Astrocyte of the spinal cord (primary cell): ENCODE measurements at regions not wholly inside any gene's neighbourhood (a gene's known extent, or its start where the extent isn't known, plus 50 kb on each side); places are given as distances from the start of the nearest gene placed in this dataset.
"Not testable (repeated sequence)": the region's sequence is repeated elsewhere in the genome, so short reads cannot be mapped to it uniquely, and the experiment has no call there.

Experiments
- DNase-seq: peaks from one replicate; pipeline ENCODE4 v3.0.0; 2011; ENCODE audit warnings: low read depth, low spot score
- H3K4me3 ChIP-seq: 2 replicates; pipeline ENCODE4 v1.5.1; 2011; ENCODE audit warnings: low read depth, mild to moderate bottlenecking, low read length, moderate library complexity
- in situ Hi-C: cut with HindIII; loops from 2 replicates; pipeline ENCODE4 v1.10.0; 2017; ENCODE audit warnings: low sequenced_read_pairs
- TF ChIP-seq, protein P1 (sequence below): IDR thresholded peaks from 2 replicates; pipeline ENCODE4 v1.5.1; 2012; ENCODE audit warnings: low read depth, mild to moderate bottlenecking, low read length, inconsistent platforms

DNA sequence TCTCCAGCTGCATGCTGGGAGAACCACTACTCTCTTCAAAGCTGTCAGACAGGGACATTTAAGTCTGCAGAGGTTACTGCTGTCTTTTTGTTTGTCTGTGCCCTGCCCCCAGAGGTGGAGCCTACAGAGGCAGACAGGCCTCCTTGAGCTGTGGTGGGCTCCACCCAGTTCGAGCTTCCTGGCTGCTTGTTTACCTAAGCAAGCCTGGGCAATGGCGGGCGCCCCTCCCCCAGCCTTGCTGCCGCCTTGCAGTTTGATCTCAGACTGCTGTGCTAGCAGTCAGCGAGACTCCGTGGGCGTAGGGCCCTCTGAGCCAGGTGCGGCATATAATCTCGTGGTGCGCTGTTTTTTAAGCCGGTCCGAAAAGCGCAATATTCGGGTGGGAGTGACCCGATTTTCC is 215.0 kb downstream of the STIM2 start:
- H3K4me3 ChIP-seq, in situ Hi-C loops, DNase-seq: not testable (repeated sequence)

DNA sequence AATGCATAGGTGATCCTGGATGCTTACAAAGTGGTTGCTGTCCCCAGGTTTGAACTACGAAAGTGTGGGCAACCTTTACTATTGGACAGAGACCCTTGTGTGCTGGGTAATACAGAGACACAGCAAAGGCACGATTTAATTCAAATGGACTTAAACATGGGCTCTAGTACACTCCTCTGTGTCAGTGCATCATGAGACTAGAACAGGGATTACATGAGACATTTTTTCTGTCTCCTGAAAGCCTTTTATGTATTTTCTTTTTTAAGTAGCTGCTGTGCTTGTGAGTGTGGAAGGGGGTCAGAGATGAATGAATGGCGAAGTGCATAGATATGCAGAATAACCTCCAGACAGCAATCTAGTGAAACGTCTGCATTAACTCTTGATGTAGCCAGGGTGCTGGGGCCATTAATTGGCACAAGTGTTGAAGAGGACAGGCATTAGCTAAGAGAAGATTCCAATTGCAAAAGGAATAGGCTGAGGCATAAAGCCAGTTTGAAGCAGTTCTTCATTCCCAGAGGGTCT is 218.4 kb downstream of the STIM2 start:
- no peak overlapping the region for H3K4me3 ChIP-seq
- TF ChIP-seq, protein P1, sequence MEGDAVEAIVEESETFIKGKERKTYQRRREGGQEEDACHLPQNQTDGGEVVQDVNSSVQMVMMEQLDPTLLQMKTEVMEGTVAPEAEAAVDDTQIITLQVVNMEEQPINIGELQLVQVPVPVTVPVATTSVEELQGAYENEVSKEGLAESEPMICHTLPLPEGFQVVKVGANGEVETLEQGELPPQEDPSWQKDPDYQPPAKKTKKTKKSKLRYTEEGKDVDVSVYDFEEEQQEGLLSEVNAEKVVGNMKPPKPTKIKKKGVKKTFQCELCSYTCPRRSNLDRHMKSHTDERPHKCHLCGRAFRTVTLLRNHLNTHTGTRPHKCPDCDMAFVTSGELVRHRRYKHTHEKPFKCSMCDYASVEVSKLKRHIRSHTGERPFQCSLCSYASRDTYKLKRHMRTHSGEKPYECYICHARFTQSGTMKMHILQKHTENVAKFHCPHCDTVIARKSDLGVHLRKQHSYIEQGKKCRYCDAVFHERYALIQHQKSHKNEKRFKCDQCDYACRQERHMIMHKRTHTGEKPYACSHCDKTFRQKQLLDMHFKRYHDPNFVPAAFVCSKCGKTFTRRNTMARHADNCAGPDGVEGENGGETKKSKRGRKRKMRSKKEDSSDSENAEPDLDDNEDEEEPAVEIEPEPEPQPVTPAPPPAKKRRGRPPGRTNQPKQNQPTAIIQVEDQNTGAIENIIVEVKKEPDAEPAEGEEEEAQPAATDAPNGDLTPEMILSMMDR: no peak
- in situ Hi-C loops: no loop called here
- DNase-seq: no peak

DNA sequence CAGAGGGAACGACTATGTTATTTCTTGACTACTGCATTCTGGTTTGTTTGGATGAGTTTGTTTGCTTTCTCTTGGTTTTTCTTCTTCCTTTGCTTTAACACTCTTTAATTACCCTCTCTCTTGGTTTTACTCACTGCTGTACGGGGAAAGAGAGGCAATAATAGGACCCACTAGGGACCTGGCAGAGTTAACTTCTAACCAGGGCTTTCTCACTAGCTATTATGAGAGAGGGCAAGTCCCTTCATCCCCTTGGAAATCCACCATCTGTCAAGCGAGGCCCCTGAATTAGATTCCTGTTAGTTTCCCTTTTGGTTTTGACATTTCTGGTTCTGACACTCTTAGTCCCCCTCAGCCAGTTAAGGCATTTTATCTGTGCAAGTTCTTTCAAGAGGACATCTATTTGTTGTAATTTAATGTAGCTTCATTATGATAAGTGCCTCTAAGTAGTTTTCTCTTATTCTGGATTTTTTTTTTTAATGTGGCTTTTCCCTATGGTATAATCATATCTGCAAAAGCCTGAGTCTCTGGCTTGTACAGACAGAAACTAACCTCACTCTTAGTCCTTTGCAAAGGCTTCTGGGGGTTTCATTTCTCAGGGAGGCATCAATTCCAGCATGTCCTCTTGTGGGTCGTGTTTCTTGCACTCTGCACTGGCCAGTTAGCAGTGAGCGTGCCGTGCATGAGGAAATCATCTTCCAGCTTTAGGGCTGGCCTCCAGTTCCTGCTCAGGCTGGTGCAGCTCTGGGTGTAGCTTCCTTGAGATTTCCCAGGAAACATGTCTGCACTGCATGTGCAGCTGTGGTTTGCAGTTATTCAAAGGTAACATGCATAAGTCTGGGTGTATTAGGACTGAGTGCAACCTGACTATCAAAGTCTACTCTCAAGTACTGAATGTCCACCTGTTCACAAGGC is 221.3 kb downstream of the STIM2 start:
- in situ Hi-C loops: no loop called here
- TF ChIP-seq, protein P1: no peak
- H3K4me3 ChIP-seq: no peak overlapping the region
- DNase-seq: no peak

DNA sequence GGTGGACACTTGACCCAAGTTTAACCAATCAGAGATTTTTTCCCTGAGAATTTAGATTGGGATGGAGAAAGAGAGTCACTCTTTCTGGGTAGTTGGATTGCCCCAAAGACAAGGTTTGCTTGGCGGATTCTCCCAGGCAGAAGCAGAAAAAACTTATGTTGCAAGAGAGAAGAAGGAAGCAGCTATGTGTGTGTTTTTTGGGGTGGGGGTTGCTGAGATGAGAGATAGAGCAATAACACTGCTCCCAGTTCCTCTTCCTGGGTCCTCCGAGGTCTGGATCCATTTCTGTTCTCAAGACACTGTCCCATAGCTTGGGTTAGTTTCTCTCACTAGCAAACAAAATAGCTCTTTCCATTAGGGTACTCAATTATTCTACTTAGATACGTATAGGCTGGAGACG is 222.1 kb downstream of the STIM2 start:
- no peak for DNase-seq
- TF ChIP-seq, protein P1: no peak
- in situ Hi-C loops: no loop called here
- no peak overlapping the region for H3K4me3 ChIP-seq

DNA sequence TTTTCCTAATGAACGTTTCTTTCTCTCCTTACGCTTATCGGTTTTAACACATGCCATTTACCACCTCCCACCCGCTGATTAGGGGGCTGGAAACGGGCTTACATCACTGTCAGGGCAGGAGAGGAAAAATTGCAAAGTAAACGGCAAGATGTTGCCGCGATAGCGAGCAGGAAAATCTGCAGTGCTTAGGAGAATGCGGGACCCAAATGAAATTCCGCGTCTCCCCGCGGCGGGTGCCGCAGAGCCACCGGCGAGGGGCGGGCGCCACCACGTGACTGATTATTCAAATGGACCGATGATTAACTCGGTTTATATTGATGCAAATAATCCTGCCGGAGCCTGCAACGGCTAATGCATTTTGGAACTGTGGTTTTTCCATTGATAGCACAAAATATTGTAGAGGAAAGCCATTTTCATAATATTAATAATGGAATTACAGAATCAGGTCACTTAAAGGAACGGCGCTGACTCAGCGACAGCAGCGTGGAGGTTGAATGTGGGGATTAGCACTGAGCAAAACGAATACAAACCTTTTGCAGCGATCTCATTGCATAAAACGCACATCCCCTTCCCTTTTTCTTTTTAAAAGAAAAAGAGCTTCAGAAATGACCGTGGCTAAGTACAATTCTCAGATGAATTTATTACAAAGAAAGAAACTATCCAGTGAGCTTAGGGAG is 224.2 kb downstream of the STIM2 start:
- TF ChIP-seq, protein P1: peak; percentile 10
- peak; percentile 34 for DNase-seq
- in situ Hi-C loops: no loop called here
- peak overlapping the region; percentile 16 for H3K4me3 ChIP-seq

DNA sequence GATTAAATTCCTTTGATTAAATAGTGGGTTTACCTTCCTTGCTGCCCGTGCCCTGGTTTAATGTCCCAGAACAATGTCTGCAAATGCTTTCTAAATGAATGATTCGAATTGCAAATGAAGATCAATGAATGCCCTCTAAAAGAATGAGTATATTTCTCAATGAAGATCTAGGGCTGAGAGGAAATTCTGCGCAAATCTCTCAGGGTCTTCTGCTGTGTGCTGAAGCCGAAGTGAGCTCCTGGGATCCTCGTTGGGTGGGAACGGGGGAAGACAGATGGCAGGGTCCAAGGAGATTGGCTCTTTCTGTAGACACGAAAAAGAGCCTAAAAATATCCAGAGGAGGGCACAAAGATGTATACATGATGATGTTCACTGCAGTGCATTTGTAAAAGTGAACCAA is 224.8 kb downstream of the STIM2 start:
- TF ChIP-seq, protein P1: no peak
- no peak overlapping the region for H3K4me3 ChIP-seq
- no peak for DNase-seq
- in situ Hi-C loops: no loop called here
